GDM1 (cell line): ENCODE measurements at regions not wholly inside any gene's neighbourhood (a gene's known extent, or its start where the extent isn't known, plus 50 kb on each side); places are given as distances from the start of the nearest gene placed in this dataset.

Experiments
- DNase-seq: peaks from one replicate; lab custom pipeline; 2025; lab: John Stamatoyannopoulos, UW

GRCh38 chr5:159456261-159456660, 126.0 kb upstream of the IL12B start:
- DNase-seq: no peak

DNA sequence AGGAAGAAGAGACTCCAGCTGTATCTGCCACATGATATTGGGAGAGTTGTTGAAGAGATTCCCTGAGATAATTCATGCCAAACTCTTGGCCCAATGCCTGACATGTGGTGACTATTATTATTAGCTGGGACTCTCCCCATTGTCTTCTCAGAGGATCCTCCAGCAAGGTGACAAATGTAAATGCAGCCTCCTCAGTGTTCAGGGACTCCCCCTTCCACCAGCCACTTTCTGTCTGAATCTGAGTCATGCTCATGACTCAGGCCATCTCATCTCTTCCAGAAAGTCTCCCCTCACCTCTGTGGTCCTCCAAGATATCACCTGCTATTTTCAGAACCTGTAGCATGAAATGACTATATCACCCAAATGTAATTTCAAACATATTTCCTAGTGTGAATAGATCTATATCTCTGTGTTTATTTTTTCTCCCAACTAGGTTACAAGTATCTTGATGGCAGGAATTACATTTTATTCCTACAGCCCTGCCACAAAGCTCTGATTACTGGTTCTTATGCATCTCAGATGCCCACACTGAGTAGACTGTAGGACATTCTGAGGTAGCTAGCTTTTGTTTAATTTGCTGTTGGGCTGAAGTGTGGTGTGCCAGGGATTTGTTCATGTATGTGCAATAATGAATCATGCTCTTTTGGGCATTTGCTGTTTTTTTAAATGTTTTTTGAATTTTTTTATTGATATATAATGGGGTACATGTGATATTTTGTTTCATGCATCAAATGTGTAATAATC, 126.6 kb upstream of the IL12B start:
- no peak for DNase-seq

- DNase-seq: no peak
Measured at GRCh38 chr5:159458217-159458711, 128.0 kb upstream of the IL12B start.

- DNase-seq: no peak
Measured at GRCh38 chr5:159459132-159459627, 128.9 kb upstream of the IL12B start.

GRCh38 chr5:159459951-159460538, 129.8 kb upstream of the IL12B start:
- DNase-seq: no peak

DNA sequence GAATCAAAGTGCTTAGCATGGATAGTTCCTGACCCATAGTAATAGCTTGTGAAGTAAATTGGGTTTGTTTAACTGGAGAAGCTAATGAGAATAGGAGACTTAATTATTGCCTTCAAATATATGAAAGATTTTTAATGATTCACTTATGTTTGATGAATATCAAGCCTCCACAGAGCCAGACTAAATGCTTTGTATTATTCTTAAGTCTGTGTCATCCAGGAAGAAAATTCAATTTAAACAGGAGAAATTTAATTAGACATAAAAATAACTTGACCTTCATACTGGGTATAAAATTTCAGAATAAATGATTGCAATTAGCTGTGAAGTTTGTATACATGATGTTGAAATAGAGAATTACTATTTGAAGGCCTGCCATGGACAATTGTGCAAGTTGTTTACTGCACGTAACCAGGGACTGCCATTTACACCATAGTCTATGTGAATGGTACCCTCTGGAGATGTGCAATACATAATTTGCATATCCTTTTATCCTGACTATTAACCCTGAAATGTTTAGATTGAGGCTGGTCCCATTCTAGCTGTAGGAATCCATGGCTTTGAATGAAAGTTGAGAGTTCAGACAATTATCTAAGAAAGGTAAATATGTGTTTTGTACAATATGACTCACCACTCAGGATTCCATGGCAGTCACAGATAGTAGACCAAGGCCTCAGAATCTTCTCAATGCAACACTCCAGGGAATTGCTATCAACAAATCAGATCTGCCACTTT, 133.5 kb upstream of the IL12B start:
- DNase-seq: no peak

DNA sequence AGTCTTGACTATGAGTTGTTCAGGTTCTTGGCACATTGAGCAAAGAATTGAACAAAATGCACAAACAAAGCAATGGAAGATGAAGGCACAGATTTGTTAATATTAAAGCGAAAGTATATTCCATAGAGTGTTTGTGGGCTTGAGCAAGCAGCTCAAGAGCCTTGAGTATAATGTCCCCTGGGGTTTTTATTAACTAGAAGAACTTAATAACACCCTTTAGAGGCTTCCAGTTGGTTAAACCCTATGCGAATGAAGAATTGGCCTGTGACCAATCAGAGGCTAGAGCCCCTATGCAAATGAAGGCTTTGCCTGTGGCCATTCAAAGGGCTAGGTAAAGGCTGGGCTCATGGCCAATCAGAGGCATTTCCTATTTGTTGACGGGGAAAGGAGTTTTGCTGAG, 135.3 kb upstream of the IL12B start:
- DNase-seq: no peak

- DNase-seq: no peak
Measured at GRCh38 chr5:159467666-159468065, 137.4 kb upstream of the IL12B start.

GRCh38 chr5:159469496-159470372, 139.4 kb upstream of the IL12B start:
- DNase-seq: no peak

DNA sequence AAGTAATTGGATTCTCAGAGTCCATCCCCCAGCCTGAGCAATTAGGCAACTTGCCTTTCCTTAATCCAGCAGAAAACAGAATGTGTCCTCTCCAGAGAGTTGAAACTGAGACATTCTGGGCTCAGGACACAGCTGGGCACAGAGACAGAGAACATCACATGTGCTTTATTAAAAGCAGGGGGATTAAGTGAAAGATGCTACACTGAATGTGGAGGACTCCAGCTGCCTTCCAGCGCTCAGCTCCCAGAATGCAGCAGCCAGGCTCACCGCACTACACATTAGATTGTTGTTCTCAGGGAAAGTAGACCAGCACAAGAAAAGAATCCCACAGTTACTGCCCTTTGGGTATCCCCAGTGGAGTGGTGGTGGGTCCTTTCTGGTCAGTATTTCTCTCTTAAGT, 141.6 kb upstream of the IL12B start:
- DNase-seq: no peak

GRCh38 chr5:159475026-159475425, 144.7 kb upstream of the IL12B start:
- no peak for DNase-seq

- no peak for DNase-seq
Measured at GRCh38 chr5:159478950-159479349, 148.7 kb upstream of the IL12B start.

DNA sequence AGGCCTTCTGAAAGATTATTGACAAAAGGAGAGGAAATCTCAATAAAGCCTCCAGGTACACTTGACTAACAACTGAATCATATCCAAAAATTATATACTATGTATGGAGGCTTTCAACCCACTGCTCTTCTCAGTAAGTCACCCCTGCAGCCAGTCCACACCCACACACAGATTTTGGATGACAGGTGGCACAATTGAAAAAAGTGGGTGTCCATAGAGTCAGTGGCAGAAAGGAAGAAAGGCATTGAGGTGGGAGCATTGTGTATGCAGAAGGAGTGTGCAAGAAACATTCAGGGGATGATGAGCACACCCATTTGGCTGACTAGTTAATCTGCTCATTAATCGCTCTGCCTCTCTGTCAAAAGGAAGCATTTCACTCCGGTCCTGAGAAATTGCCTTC, 150.6 kb upstream of the IL12B start:
- DNase-seq: no peak

GRCh38 chr5:159481751-159482150, 151.5 kb upstream of the IL12B start:
- no peak for DNase-seq

DNA sequence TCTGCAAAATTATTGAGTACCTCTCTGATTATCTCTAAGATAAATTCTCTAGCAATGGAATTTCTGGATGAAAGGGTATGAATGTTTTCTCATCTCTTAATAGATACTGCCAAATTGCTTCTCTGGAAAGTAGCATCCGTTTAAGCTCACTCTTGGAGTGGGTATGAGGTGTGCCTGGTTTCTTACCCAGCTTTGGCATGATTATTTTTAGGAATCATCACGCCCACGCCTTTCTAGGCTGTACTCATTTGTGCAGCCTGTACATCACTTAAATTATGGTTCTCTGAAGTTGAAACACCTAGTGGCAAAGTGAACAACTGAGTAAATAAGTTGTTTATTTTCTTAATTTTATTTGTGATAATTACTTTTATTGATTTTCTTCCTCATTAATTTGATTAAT, 156.5 kb upstream of the IL12B start:
- DNase-seq: no peak

DNA sequence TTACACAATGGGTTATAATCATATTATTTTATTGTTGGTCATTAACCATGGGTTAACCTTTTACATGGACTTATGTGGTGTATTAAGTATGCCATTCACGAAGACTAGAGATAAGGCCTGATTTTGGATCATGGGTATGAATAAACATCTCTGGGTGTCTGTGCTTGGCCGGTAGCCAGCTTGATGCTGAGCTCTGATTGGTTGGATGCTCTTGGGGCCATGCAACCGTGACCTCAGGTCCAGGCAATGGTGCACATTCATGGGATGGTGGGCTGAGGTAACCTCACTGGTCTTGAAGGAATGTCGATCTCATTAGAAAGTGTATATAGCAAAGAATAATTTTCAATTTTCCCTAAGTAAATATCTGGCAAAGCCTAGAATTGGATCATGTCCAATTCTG, 158.2 kb upstream of the IL12B start:
- DNase-seq: no peak

GRCh38 chr5:159489779-159490178, 159.5 kb upstream of the IL12B start:
- no peak for DNase-seq

DNA sequence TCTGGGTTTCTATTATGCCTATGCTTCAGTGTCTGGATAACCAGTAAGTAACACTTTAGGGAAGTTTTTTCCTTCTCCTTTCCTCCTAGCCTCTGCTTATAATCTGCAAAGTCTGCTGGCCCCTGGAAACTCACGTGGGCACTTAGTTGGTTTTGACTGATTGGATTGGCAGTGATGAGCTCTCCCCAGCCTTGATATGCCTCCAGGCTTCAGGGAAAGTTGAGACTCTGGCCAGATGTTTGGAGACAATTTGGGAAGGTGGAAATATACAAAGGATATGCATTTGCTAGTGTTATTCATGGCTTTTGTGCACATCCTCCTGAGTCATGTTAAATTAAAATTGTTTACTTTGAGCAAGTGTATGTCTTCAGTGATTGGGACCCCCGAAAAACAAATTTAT, 160.2 kb upstream of the IL12B start:
- no peak for DNase-seq

- DNase-seq: no peak
Measured at GRCh38 chr5:159493696-159494095, 163.4 kb upstream of the IL12B start.

- no peak for DNase-seq
Measured at GRCh38 chr5:159496773-159497172, 166.5 kb upstream of the IL12B start.

- DNase-seq: no peak
Measured at GRCh38 chr5:159497221-159497620, 166.9 kb upstream of the IL12B start.

DNA sequence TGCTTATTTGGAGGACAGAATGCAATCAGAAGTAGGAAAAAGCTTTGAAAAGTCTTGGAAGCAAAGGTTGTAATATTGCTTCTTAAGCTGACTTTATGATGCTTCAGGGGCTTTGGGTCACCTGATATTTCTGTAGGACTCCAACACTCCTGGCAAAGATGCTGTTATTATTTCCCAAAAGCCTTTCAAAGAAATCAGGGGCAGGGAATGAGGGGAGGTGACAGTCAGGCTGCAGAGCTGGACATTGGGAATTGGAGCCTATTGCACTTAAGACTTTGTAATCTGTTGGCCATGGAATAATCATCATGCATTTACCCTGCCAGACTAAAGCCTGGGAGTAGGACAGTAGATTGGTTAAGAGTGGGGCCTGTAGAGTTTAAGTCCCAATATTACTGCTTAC, 168.3 kb upstream of the IL12B start:
- DNase-seq: no peak
